Sigmoid colon (tissue), 6 donors: ENCODE measurements at regions not wholly inside any gene's neighbourhood (a gene's known extent, or its start where the extent isn't known, plus 50 kb on each side); places are given as distances from the start of the nearest gene placed in this dataset.

Experiments used
- DNase-seq: peaks from one replicate; pipeline ENCODE4 v3.0.0-alpha.2; 2019
- H3K27ac ChIP-seq, 4 donors: fragments of 200-600 bp; sonication (generic); one replicate each; pipeline ENCODE4 v1.5.1; 2016 to 2019; ENCODE audit warnings: mild to moderate bottlenecking in 1 of 4
- H3K27me3 ChIP-seq, 3 donors: fragments of 200-600 bp; sonication (generic); one replicate each; pipeline ENCODE4 v1.5.1; 2019; ENCODE audit warnings: mild to moderate bottlenecking in 1 of 3
- H3K36me3 ChIP-seq, 4 donors: fragments of 200-600 bp; sonication (generic); one replicate each; pipeline ENCODE4 v1.5.1; 2016 to 2019
- H3K4me1 ChIP-seq, 4 donors: fragments of 200-600 bp; sonication (generic); one replicate each; pipeline ENCODE4 v1.5.1; 2017 to 2019
- H3K4me3 ChIP-seq, 4 donors: fragments of 200-600 bp; sonication (generic); one replicate each; pipeline ENCODE4 v1.5.1; 2017 to 2019; ENCODE audit warnings: mild to moderate bottlenecking in 2 of 4, moderate library complexity in 1 of 4
- H3K9me3 ChIP-seq, 4 donors: fragments of 200-600 bp in 3 of 4; sonication (generic) in 3 of 4; one replicate each; pipeline versions ENCODE4 v1.5.1 to v1.6.1; 2013 to 2019
- CTCF ChIP-seq, 4 experiments: fragments of 450-650 bp in 3 of 4; fragments of 200-600 bp in 1 of 4; IDR thresholded peaks; one replicate each; pipeline ENCODE4 v1.5.1; 2016 to 2019; ENCODE audit warnings: antibody characterized with exemption in 4 of 4, mild to moderate bottlenecking in 3 of 4, moderate library complexity in 2 of 4
- EP300 ChIP-seq, 4 donors: sonication (generic); formaldehyde crosslinking; IDR thresholded peaks; one replicate each; pipeline ENCODE4 v1.6.1; 2017; ENCODE audit warnings: antibody characterized with exemption in 4 of 4
- POLR2A ChIP-seq, 2 donors: fragments of 450-650 bp; IDR thresholded peaks; one replicate each; pipeline ENCODE4 v1.6.1; 2016; ENCODE audit warnings: antibody characterized with exemption in 2 of 2, mild to moderate bottlenecking in 2 of 2, moderate library complexity in 2 of 2
- POLR2AphosphoS5 ChIP-seq, 4 donors: sonication (generic); formaldehyde crosslinking; IDR thresholded peaks; one replicate each; pipeline ENCODE4 v1.6.1; 2017; ENCODE audit warnings: antibody characterized with exemption in 4 of 4
- WGBS, 2 donors: extraction: QIAGEN DNeasy Blood & Tissue Kit; methylation state at CpG; one replicate each; pipeline ENCODE4 v1.1.7; 2013; 5-methylcytosine and 5-hydroxymethylcytosine counted together
- intact Hi-C: fragments of 100-400 bp; cut with DNase I; formaldehyde crosslinking; loops from one replicate; pipeline ENCODE4 v1.15.1; 2023
- donor health status: healthy with polysubstance abuse.
- donor health status: healthy.

GRCh38 chr1:87204921-87205320 is 123.8 kb upstream of the LMO4 start:
- Histone ChIP-seq H3K4me1 (peaks cover 0 to 11% (median 7%) of the 10 kb centered on the region in 4 donors), H3K27me3 (no peaks in the 10 kb centered on the region), H3K9me3 (no peaks in the 10 kb centered on the region), H3K27ac (no peak overlapping the region), H3K4me3 (no peak overlapping the region), H3K36me3 (no peaks in the 10 kb centered on the region)
- intact Hi-C loops = no loop called here
- TF ChIP-seq POLR2AphosphoS5 (IDR thresholded peaks at IDR 0.05) (no peak), CTCF (IDR thresholded peaks at IDR 0.05) (no peak), EP300 (IDR thresholded peaks at IDR 0.05) (no peak), POLR2A (IDR thresholded peaks at IDR 0.05) (no peak)
- 59 to 82% methylated on average over 8 of the region's 8 CpGs for WGBS, 2 donors
- DNase-seq = no peak

DNA sequence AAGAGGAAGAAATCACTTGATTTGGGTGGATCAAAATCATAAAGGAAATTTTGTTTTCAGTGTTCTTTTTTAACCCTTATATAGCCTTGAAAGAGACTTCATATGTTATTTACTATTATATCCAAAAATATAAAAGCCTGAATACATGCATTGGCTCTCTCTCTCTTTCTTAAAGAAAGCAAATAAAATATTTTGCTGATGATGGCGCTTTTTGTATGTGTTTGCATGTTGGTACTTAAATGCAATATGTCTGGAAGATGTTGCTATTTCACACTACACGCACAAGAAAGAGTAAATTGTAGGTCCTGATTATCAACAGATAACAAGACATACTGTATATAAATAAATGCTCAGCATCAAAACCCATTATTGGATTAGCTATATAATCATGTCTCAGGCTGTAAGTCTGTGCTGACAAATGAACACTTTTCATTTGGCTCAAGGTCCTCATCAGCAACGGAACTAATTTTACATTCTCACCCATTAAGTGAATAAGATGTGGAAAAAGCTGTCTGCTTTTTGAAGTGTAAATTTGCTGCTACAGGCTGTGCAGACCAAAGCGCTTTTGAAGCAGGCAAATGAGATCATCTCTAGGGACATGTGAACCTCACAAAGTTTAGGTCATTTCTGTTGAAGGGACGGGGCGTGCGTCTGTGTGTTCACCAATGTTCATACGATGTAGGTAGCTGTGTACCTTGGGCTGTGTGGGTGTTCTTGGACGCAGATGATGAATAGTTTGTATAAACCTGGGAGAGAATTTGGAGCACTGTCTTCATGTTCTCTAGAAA is 122.4 kb upstream of the LMO4 start:
- Histone ChIP-seq H3K9me3 (no peaks in the 10 kb centered on the region), H3K27ac (no peak overlapping the region), H3K4me1 (peaks cover 0 to 11% (median 7%) of the 10 kb centered on the region in 4 donors), H3K27me3 (no peaks in the 10 kb centered on the region), H3K36me3 (no peaks in the 10 kb centered on the region), H3K4me3 (no peak overlapping the region)
- no peak for DNase-seq
- 86 to 91% methylated on average over 9 of the region's 9 CpGs for WGBS, 2 donors
- TF ChIP-seq POLR2AphosphoS5 (IDR thresholded peaks at IDR 0.05) (no peak), POLR2A (IDR thresholded peaks at IDR 0.05) (no peak), CTCF (IDR thresholded peaks at IDR 0.05) (no peak)
- intact Hi-C loops = no loop called here

GRCh38 chr1:87208080-87208479 is 120.6 kb upstream of the LMO4 start:
- TF ChIP-seq POLR2A (IDR thresholded peaks at IDR 0.05) (no peak), CTCF (IDR thresholded peaks at IDR 0.05) (no peak), EP300 (IDR thresholded peaks at IDR 0.05) (no peak), POLR2AphosphoS5 (IDR thresholded peaks at IDR 0.05) (no peak)
- no peak overlapping the region for H3K27ac ChIP-seq
- H3K4me1 ChIP-seq = peaks cover 0 to 11% (median 7%) of the 10 kb centered on the region in 4 donors
- no peaks in the 10 kb centered on the region for H3K27me3 ChIP-seq
- H3K9me3 ChIP-seq = no peaks in the 10 kb centered on the region
- WGBS, 2 donors = 96 to 97% methylated on average over 2 of the region's 2 CpGs
- intact Hi-C loops = no loop called here
- DNase-seq = no peak
- H3K4me3 ChIP-seq = no peak overlapping the region
- H3K36me3 ChIP-seq = no peaks in the 10 kb centered on the region

- 81 to 88% methylated on average over 4 of the region's 4 CpGs for WGBS, 2 donors
Measured at GRCh38 chr1:87208931-87209330, 119.7 kb upstream of the LMO4 start.

More at GRCh38 chr1:87208931-87209330, 119.7 kb upstream of the LMO4 start:
- no peak for DNase-seq
- intact Hi-C loops = no loop called here
- no peak for TF ChIP-seq EP300 (IDR thresholded peaks at IDR 0.05)
- TF ChIP-seq POLR2AphosphoS5 (IDR thresholded peaks at IDR 0.05) = no peak
- no peak for TF ChIP-seq CTCF (IDR thresholded peaks at IDR 0.05)
- no peak for TF ChIP-seq POLR2A (IDR thresholded peaks at IDR 0.05)
- H3K4me3 ChIP-seq = no peak overlapping the region
- peaks cover 0 to 10% (median 6%) of the 10 kb centered on the region in 4 donors for H3K4me1 ChIP-seq
- H3K27ac ChIP-seq = no peak overlapping the region
- no peaks in the 10 kb centered on the region for H3K27me3 ChIP-seq
- H3K9me3 ChIP-seq = no peaks in the 10 kb centered on the region
- no peaks in the 10 kb centered on the region for H3K36me3 ChIP-seq
